Body of pancreas (tissue), 4 donors: ENCODE measurements at regions not wholly inside any gene's neighbourhood (a gene's known extent, or its start where the extent isn't known, plus 50 kb on each side); places are given as distances from the start of the nearest gene placed in this dataset.

Experiments
- CTCF ChIP-seq, 7 experiments: fragments of 450-650 bp in 4 of 7; fragments of 200-600 bp in 3 of 7; sonication (generic) in 3 of 7; IDR thresholded peaks; one replicate each; pipeline ENCODE4 v1.5.1; 2016 to 2019; ENCODE audit warnings: antibody characterized with exemption in 7 of 7
- POLR2A ChIP-seq, 3 donors: fragments of 450-650 bp; IDR thresholded peaks; one replicate each; pipeline ENCODE4 v1.6.1; 2016; ENCODE audit warnings: antibody characterized with exemption in 3 of 3, mild to moderate bottlenecking in 2 of 3

GRCh38 chr5:39891376-39891775 is 466.6 kb upstream of the DAB2 start:
- TF ChIP-seq CTCF (IDR thresholded peaks at IDR 0.05) = no peak
- TF ChIP-seq POLR2A (IDR thresholded peaks at IDR 0.05) = no peak
